HCT116 (cell line): ENCODE measurements at regions not wholly inside any gene's neighbourhood (a gene's known extent, or its start where the extent isn't known, plus 50 kb on each side); places are given as distances from the start of the nearest gene placed in this dataset.
"Not testable (repeated sequence)": the region's sequence is repeated elsewhere in the genome, so short reads cannot be mapped to it uniquely, and the experiment has no call there.

Source experiments
- CTCF ChIP-seq, 3 experiments: fragments of 200-600 bp in 1 of 3; sonication (generic) in 1 of 3; IDR thresholded peaks in 2 of 3; conservative IDR thresholded peaks in 1 of 3; 2 replicates each; pipeline ENCODE4 v1.5.1; 2012 to 2017; ENCODE audit warnings: low read depth in 2 of 3, low read length in 2 of 3, antibody characterized with exemption in 1 of 3, borderline replicate concordance in 1 of 3, control low read depth in 1 of 3, mild to moderate bottlenecking in 1 of 3, mixed read lengths in 1 of 3, mixed run types in 1 of 3, moderate library complexity in 1 of 3; ENCODE audit not compliant: insufficient read depth in 1 of 3
- POLR2A ChIP-seq: IDR thresholded peaks from 2 replicates; pipeline ENCODE4 v1.7.0; 2011; ENCODE audit warnings: borderline replicate concordance; ENCODE audit not compliant: insufficient read depth, insufficient read length; ENCODE audit errors: extremely low read depth
- POLR2AphosphoS5 ChIP-seq: IDR thresholded peaks from 2 replicates; pipeline ENCODE4 v1.6.1; 2011; ENCODE audit warnings: mild to moderate bottlenecking, low read depth, low read length, moderate library complexity
- SIN3A ChIP-seq: IDR thresholded peaks from 2 replicates; pipeline ENCODE4 v1.6.1; 2012; ENCODE audit warnings: low read depth
- TCF7L2 ChIP-seq: IDR thresholded peaks from 2 replicates; pipeline ENCODE4 v1.7.0; 2011; ENCODE audit warnings: borderline replicate concordance, inconsistent platforms; ENCODE audit not compliant: insufficient read depth, insufficient read length; ENCODE audit errors: extremely low read depth

- TF ChIP-seq TCF7L2; POLR2A; POLR2AphosphoS5; SIN3A; CTCF (IDR thresholded peaks at IDR 0.05 in 2 of 3, conservative IDR thresholded peaks at IDR 0.05 in 1 of 3; ENCODE audit: borderline replicate concordance in 1 of 3, insufficient read depth in 1 of 3, low read depth in 2 of 3, low read length in 2 of 3): not testable (repeated sequence)
Observed at GRCh38 chr5:39611076-39611475, 186.3 kb upstream of the DAB2 start.
